Karpas-422 (cell line): ENCODE measurements at regions not wholly inside any gene's neighbourhood (a gene's known extent, or its start where the extent isn't known, plus 50 kb on each side); places are given as distances from the start of the nearest gene placed in this dataset.

Experiments used
- DNase-seq: peaks from one replicate; pipeline ENCODE4 v3.0.0-alpha.2; 2015
- H2AFZ ChIP-seq: fragments of 200-600 bp; sonication (generic); 2 replicates; pipeline ENCODE4 v1.6.1; 2014; ENCODE audit warnings: antibody characterized with exemption, low read length, mixed read lengths
- H3K27ac ChIP-seq: fragments of 200-600 bp; sonication (generic); 2 replicates; pipeline ENCODE4 v1.5.1; 2014; ENCODE audit warnings: mild to moderate bottlenecking, low read length, moderate library complexity
- H3K27me3 ChIP-seq: fragments of 200-600 bp; sonication (generic); 2 replicates; pipeline ENCODE4 v1.6.1; 2014; ENCODE audit warnings: low read length, mixed read lengths
- H3K36me3 ChIP-seq: fragments of 200-600 bp; sonication (generic); 2 replicates; pipeline ENCODE4 v1.6.1; 2014; ENCODE audit warnings: low read length, mixed read lengths; ENCODE audit not compliant: insufficient read depth
- H3K4me1 ChIP-seq: fragments of 200-600 bp; sonication (generic); 2 replicates; pipeline ENCODE4 v1.6.1; 2014; ENCODE audit warnings: mild to moderate bottlenecking, low read length, mixed read lengths
- H3K4me2 ChIP-seq: fragments of 200-600 bp; sonication (generic); 2 replicates; pipeline ENCODE4 v1.6.1; 2014; ENCODE audit warnings: low read length, low read depth, mild to moderate bottlenecking; ENCODE audit not compliant: poor library complexity, severe bottlenecking
- H3K4me3 ChIP-seq: fragments of 200-600 bp; sonication (generic); 2 replicates; pipeline ENCODE4 v1.5.1; 2014; ENCODE audit warnings: mild to moderate bottlenecking, antibody characterized with exemption, low read length, mixed read lengths
- H3K79me2 ChIP-seq: fragments of 200-600 bp; sonication (generic); 2 replicates; pipeline ENCODE4 v1.6.1; 2014; ENCODE audit warnings: mild to moderate bottlenecking, low read length, mixed read lengths
- H3K9ac ChIP-seq: fragments of 200-600 bp; sonication (generic); 2 replicates; pipeline ENCODE4 v1.6.0; 2014; ENCODE audit warnings: low read length
- H3K9me2 ChIP-seq: fragments of 200-600 bp; sonication (generic), shearing (Covaris generic); replicated peaks from 2 replicates; pipeline ENCODE4 v1.6.0; 2014; ENCODE audit warnings: mild to moderate bottlenecking, low read length, moderate library complexity; ENCODE audit not compliant: insufficient read depth
- H3K9me3 ChIP-seq: fragments of 300-700, 200-600 bp; sonication (generic); 2 replicates; pipeline ENCODE4 v1.6.1; 2014; ENCODE audit warnings: low read length, mixed read lengths
- H4K20me1 ChIP-seq: fragments of 200-600 bp; sonication (generic); 2 replicates; pipeline ENCODE4 v1.6.1; 2014; ENCODE audit warnings: mild to moderate bottlenecking, antibody characterized with exemption, low read length, low read depth; ENCODE audit not compliant: insufficient read depth

- Histone ChIP-seq H3K27ac (no peak overlapping the region), H3K9me3 (no peaks in the 10 kb centered on the region), H3K4me2 (no peak overlapping the region), H3K9ac (no peak overlapping the region), H3K4me3 (no peak overlapping the region), H4K20me1 (no peaks in the 10 kb centered on the region), H3K4me1 (no peaks in the 10 kb centered on the region), H3K9me2 (no peaks in the 10 kb centered on the region), H3K36me3 (no peaks in the 10 kb centered on the region), H2AFZ (no peak overlapping the region), H3K27me3 (no peaks in the 10 kb centered on the region), H3K79me2 (no peaks in the 10 kb centered on the region)
- no peak for DNase-seq
These were observed 72.0 kb upstream of the MAF start for GRCh38 chr16:79672524-79672923.

- Histone ChIP-seq H3K27ac (no peak overlapping the region), H4K20me1 (no peaks in the 10 kb centered on the region)
These were observed 68.0 kb upstream of the MAF start for GRCh38 chr16:79668502-79668901.

GRCh38 chr16:79665970-79666369 is 65.4 kb upstream of the MAF start:
- Histone ChIP-seq H3K79me2 (no peaks in the 10 kb centered on the region), H2AFZ (no peak overlapping the region), H3K27me3 (no peaks in the 10 kb centered on the region), H3K4me3 (no peak overlapping the region), H3K4me2 (no peak overlapping the region), H3K36me3 (no peaks in the 10 kb centered on the region), H3K9me3 (no peaks in the 10 kb centered on the region), H3K9me2 (no peaks in the 10 kb centered on the region), H3K27ac (no peak overlapping the region), H3K4me1 (no peaks in the 10 kb centered on the region), H3K9ac (no peak overlapping the region), H4K20me1 (no peaks in the 10 kb centered on the region)
- no peak for DNase-seq

More at GRCh38 chr16:79668502-79668901, 68.0 kb upstream of the MAF start:
- H3K4me1 ChIP-seq, result no peaks in the 10 kb centered on the region
- H3K9me2 ChIP-seq, result no peaks in the 10 kb centered on the region
- no peaks in the 10 kb centered on the region for H3K9me3 ChIP-seq
- DNase-seq, result no peak
- no peak overlapping the region for H2AFZ ChIP-seq
- H3K79me2 ChIP-seq, result no peaks in the 10 kb centered on the region
- no peak overlapping the region for H3K4me3 ChIP-seq
- no peaks in the 10 kb centered on the region for H3K36me3 ChIP-seq
- no peak overlapping the region for H3K4me2 ChIP-seq
- H3K27me3 ChIP-seq, result no peaks in the 10 kb centered on the region
- H3K9ac ChIP-seq, result no peak overlapping the region

- no peak overlapping the region for H3K27ac ChIP-seq
- H3K27me3 ChIP-seq, result no peaks in the 10 kb centered on the region
- no peak overlapping the region for H3K4me2 ChIP-seq
- H3K9me2 ChIP-seq, result no peaks in the 10 kb centered on the region
- no peaks in the 10 kb centered on the region for H4K20me1 ChIP-seq
- H3K9ac ChIP-seq, result no peak overlapping the region
- DNase-seq, result no peak
- no peak overlapping the region for H3K4me3 ChIP-seq
- no peak overlapping the region for H2AFZ ChIP-seq
- no peaks in the 10 kb centered on the region for H3K4me1 ChIP-seq
- no peaks in the 10 kb centered on the region for H3K36me3 ChIP-seq
- no peaks in the 10 kb centered on the region for H3K9me3 ChIP-seq
- no peaks in the 10 kb centered on the region for H3K79me2 ChIP-seq
These were observed 63.9 kb upstream of the MAF start for GRCh38 chr16:79664407-79664806.

GRCh38 chr16:79662669-79663313 is 62.3 kb upstream of the MAF start:
- Histone ChIP-seq H3K4me3 (no peak overlapping the region), H3K27me3 (no peaks in the 10 kb centered on the region), H3K9me2 (no peaks in the 10 kb centered on the region), H2AFZ (no peak overlapping the region), H4K20me1 (no peaks in the 10 kb centered on the region), H3K27ac (no peak overlapping the region), H3K9me3 (no peaks in the 10 kb centered on the region), H3K4me2 (no peak overlapping the region), H3K36me3 (no peaks in the 10 kb centered on the region), H3K79me2 (no peaks in the 10 kb centered on the region), H3K9ac (no peak overlapping the region), H3K4me1 (no peaks in the 10 kb centered on the region)
- no peak for DNase-seq

GRCh38 chr16:79662122-79662521 is 61.6 kb upstream of the MAF start:
- Histone ChIP-seq H3K4me2 (no peak overlapping the region), H3K9ac (no peak overlapping the region), H3K27me3 (no peaks in the 10 kb centered on the region)

GRCh38 chr16:79661578-79661977 is 61.0 kb upstream of the MAF start:
- DNase-seq, result no peak
- Histone ChIP-seq H3K4me1 (no peaks in the 10 kb centered on the region), H2AFZ (no peak overlapping the region)

More at GRCh38 chr16:79662122-79662521, 61.6 kb upstream of the MAF start:
- no peak overlapping the region for H3K4me3 ChIP-seq
- H4K20me1 ChIP-seq, result no peaks in the 10 kb centered on the region
- no peaks in the 10 kb centered on the region for H3K9me3 ChIP-seq
- no peaks in the 10 kb centered on the region for H3K4me1 ChIP-seq
- no peak overlapping the region for H2AFZ ChIP-seq
- DNase-seq, result no peak
- H3K79me2 ChIP-seq, result no peaks in the 10 kb centered on the region
- no peaks in the 10 kb centered on the region for H3K36me3 ChIP-seq
- H3K9me2 ChIP-seq, result no peaks in the 10 kb centered on the region
- no peak overlapping the region for H3K27ac ChIP-seq

GRCh38 chr16:79659344-79659743 is 58.8 kb upstream of the MAF start:
- Histone ChIP-seq H2AFZ (no peak overlapping the region), H3K27ac (no peak overlapping the region), H3K27me3 (no peaks in the 10 kb centered on the region), H3K4me1 (no peaks in the 10 kb centered on the region), H3K4me3 (no peak overlapping the region), H3K9me3 (no peaks in the 10 kb centered on the region), H3K79me2 (no peaks in the 10 kb centered on the region), H3K4me2 (no peak overlapping the region), H3K36me3 (no peaks in the 10 kb centered on the region), H4K20me1 (no peaks in the 10 kb centered on the region), H3K9me2 (no peaks in the 10 kb centered on the region), H3K9ac (no peak overlapping the region)
- no peak for DNase-seq

More at GRCh38 chr16:79661578-79661977, 61.0 kb upstream of the MAF start:
- Histone ChIP-seq H3K9me3 (no peaks in the 10 kb centered on the region), H3K4me3 (no peak overlapping the region), H3K27me3 (no peaks in the 10 kb centered on the region), H3K4me2 (no peak overlapping the region), H3K9me2 (no peaks in the 10 kb centered on the region), H3K36me3 (no peaks in the 10 kb centered on the region), H3K9ac (no peak overlapping the region), H3K27ac (no peak overlapping the region), H4K20me1 (no peaks in the 10 kb centered on the region), H3K79me2 (no peaks in the 10 kb centered on the region)
